ENCODE measurements at regions not wholly inside any gene's neighbourhood (a gene's known extent, or its start where the extent isn't known, plus 50 kb on each side); places are given as distances from the start of the nearest gene placed in this dataset.

DNA sequence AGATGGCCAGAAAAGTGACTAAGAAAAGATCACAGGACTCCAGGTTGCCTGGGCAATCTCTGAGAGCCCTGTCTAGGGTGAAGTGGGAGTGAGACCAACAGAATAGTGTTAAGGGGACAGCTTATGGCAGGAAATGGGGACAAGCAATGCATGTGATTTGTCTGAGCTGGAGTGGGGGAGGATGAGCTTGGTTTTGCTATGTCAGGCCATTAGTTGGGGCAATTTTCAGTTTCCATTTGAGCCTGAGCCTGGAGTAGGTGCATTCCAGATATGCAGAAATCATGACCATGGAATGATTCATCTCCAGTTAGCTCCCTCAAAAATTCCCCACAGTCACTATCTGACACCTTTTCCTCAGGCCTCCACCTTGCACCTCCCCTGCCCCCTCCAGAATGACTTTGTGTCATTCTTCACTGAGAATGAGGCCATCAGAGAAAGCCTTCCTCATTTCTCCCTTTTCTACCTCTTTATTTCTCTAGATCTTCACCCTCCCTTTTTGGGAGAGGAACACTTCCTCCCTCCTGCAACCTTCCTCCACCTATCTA lies 150.9 kb upstream of the PLEKHG7 start (continued):
- TF ChIP-seq, protein P1, sequence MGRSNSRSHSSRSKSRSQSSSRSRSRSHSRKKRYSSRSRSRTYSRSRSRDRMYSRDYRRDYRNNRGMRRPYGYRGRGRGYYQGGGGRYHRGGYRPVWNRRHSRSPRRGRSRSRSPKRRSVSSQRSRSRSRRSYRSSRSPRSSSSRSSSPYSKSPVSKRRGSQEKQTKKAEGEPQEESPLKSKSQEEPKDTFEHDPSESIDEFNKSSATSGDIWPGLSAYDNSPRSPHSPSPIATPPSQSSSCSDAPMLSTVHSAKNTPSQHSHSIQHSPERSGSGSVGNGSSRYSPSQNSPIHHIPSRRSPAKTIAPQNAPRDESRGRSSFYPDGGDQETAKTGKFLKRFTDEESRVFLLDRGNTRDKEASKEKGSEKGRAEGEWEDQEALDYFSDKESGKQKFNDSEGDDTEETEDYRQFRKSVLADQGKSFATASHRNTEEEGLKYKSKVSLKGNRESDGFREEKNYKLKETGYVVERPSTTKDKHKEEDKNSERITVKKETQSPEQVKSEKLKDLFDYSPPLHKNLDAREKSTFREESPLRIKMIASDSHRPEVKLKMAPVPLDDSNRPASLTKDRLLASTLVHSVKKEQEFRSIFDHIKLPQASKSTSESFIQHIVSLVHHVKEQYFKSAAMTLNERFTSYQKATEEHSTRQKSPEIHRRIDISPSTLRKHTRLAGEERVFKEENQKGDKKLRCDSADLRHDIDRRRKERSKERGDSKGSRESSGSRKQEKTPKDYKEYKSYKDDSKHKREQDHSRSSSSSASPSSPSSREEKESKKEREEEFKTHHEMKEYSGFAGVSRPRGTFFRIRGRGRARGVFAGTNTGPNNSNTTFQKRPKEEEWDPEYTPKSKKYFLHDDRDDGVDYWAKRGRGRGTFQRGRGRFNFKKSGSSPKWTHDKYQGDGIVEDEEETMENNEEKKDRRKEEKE (IDR thresholded peaks at IDR 0.05) = no peak
- TF ChIP-seq SREBF1 (IDR thresholded peaks at IDR 0.05; ENCODE audit: low read length) = no peak
- no peak for TF ChIP-seq RUNX3 (IDR thresholded peaks at IDR 0.05; ENCODE audit: low read length)
- TF ChIP-seq YY1 (IDR thresholded peaks at IDR 0.05; ENCODE audit: low read depth, low read length) = peak; percentile 66
- TF ChIP-seq GATAD2B (conservative IDR thresholded peaks at IDR 0.05; ENCODE audit: low read depth) = peak; percentile 89
- TF ChIP-seq NFYA (IDR thresholded peaks at IDR 0.05; ENCODE audit: borderline replicate concordance, low read depth, low read length) = no peak
- TF ChIP-seq BHLHE40 (IDR thresholded peaks at IDR 0.05; ENCODE audit: borderline replicate concordance in 1 of 2, low read depth in 2 of 2, low read length in 1 of 2) = peak; percentile 90
- TF ChIP-seq RFX5 (IDR thresholded peaks at IDR 0.05; ENCODE audit: low read depth, low read length) = no peak
- no peak for TF ChIP-seq FOXM1 (IDR thresholded peaks at IDR 0.05; ENCODE audit: low read depth, low read length)
- no peak for TF ChIP-seq PML (IDR thresholded peaks at IDR 0.05; ENCODE audit: low read length)
- TF ChIP-seq, protein P2, sequence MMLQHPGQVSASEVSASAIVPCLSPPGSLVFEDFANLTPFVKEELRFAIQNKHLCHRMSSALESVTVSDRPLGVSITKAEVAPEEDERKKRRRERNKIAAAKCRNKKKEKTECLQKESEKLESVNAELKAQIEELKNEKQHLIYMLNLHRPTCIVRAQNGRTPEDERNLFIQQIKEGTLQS (IDR thresholded peaks at IDR 0.05; ENCODE audit: borderline replicate concordance, extremely low read depth, low read depth, low read length) = no peak
- TF ChIP-seq EP300 (IDR thresholded peaks at IDR 0.05; ENCODE audit: borderline replicate concordance in 1 of 2, control insufficient read depth in 1 of 2, low read depth in 2 of 2, low read length in 2 of 2) = peak; percentile 92 to 97
- TF ChIP-seq, protein P3, sequence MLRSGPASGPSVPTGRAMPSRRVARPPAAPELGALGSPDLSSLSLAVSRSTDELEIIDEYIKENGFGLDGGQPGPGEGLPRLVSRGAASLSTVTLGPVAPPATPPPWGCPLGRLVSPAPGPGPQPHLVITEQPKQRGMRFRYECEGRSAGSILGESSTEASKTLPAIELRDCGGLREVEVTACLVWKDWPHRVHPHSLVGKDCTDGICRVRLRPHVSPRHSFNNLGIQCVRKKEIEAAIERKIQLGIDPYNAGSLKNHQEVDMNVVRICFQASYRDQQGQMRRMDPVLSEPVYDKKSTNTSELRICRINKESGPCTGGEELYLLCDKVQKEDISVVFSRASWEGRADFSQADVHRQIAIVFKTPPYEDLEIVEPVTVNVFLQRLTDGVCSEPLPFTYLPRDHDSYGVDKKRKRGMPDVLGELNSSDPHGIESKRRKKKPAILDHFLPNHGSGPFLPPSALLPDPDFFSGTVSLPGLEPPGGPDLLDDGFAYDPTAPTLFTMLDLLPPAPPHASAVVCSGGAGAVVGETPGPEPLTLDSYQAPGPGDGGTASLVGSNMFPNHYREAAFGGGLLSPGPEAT (IDR thresholded peaks at IDR 0.05; ENCODE audit: low read depth) = peak; percentile 99
- TF ChIP-seq SMAD1 (IDR thresholded peaks at IDR 0.05; ENCODE audit: low read depth, partially characterized antibody) = peak; percentile 21
- TF ChIP-seq POU2F2 (IDR thresholded peaks at IDR 0.05; ENCODE audit: borderline replicate concordance, low read depth, low read length) = peak; percentile 97; the same call in 2 of the 3 replicates
- TF ChIP-seq SP1 (IDR thresholded peaks at IDR 0.05; ENCODE audit: low read depth, low read length) = peak; percentile 87
- no peak for TF ChIP-seq MYC (IDR thresholded peaks at IDR 0.05; ENCODE audit: insufficient read depth, insufficient read length, insufficient replicate concordance, low read length, severe bottlenecking)
- TF ChIP-seq, protein P4, sequence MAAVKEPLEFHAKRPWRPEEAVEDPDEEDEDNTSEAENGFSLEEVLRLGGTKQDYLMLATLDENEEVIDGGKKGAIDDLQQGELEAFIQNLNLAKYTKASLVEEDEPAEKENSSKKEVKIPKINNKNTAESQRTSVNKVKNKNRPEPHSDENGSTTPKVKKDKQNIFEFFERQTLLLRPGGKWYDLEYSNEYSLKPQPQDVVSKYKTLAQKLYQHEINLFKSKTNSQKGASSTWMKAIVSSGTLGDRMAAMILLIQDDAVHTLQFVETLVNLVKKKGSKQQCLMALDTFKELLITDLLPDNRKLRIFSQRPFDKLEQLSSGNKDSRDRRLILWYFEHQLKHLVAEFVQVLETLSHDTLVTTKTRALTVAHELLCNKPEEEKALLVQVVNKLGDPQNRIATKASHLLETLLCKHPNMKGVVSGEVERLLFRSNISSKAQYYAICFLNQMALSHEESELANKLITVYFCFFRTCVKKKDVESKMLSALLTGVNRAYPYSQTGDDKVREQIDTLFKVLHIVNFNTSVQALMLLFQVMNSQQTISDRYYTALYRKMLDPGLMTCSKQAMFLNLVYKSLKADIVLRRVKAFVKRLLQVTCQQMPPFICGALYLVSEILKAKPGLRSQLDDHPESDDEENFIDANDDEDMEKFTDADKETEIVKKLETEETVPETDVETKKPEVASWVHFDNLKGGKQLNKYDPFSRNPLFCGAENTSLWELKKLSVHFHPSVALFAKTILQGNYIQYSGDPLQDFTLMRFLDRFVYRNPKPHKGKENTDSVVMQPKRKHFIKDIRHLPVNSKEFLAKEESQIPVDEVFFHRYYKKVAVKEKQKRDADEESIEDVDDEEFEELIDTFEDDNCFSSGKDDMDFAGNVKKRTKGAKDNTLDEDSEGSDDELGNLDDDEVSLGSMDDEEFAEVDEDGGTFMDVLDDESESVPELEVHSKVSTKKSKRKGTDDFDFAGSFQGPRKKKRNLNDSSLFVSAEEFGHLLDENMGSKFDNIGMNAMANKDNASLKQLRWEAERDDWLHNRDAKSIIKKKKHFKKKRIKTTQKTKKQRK (IDR thresholded peaks at IDR 0.05; ENCODE audit: low read depth, low read length) = no peak
- TF ChIP-seq NBN (IDR thresholded peaks at IDR 0.05) = peak; percentile 96
- TF ChIP-seq, protein P5, sequence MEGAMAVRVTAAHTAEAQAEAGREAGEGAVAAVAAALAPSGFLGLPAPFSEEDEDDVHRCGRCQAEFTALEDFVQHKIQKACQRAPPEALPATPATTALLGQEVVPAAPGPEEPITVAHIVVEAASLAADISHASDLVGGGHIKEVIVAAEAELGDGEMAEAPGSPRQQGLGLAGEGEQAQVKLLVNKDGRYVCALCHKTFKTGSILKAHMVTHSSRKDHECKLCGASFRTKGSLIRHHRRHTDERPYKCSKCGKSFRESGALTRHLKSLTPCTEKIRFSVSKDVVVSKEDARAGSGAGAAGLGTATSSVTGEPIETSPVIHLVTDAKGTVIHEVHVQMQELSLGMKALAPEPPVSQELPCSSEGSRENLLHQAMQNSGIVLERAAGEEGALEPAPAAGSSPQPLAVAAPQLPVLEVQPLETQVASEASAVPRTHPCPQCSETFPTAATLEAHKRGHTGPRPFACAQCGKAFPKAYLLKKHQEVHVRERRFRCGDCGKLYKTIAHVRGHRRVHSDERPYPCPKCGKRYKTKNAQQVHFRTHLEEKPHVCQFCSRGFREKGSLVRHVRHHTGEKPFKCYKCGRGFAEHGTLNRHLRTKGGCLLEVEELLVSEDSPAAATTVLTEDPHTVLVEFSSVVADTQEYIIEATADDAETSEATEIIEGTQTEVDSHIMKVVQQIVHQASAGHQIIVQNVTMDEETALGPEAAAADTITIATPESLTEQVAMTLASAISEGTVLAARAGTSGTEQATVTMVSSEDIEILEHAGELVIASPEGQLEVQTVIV (IDR thresholded peaks at IDR 0.05; ENCODE audit: borderline replicate concordance, partially characterized antibody) = no peak

All from GM12878 (cell line).